GM12878 (cell line): ENCODE measurements at regions not wholly inside any gene's neighbourhood (a gene's known extent, or its start where the extent isn't known, plus 50 kb on each side); places are given as distances from the start of the nearest gene placed in this dataset.

ENCODE experiments used
- ATAC-seq: fragments of 200-7000 bp; cut with Tn5 transposase; 3 replicates; pipeline ENCODE4 v1.9.1; 2020; ENCODE audit warnings: mild to moderate bottlenecking, moderate library complexity
- BruUV-seq: library from RNA; stranded (reverse); fragments of 400-500 nt; replicated peaks from 2 replicates; lab custom pipeline; 2021; lab: Mats Ljungman, UMichigan
- CTCF ChIA-PET: fragments of 300-600 bp; sonication (Branson Sonifier 250); formaldehyde crosslinking; extraction: SDS; loops from one replicate; lab custom pipeline; 2021; ENCODE audit warnings: inconsistent platforms; lab: Yijun Ruan, JAX
- POLR2A ChIA-PET: fragments of 350-600 bp; formaldehyde crosslinking; extraction: SDS; loops from one replicate; lab custom pipeline; 2021; ENCODE audit warnings: inconsistent platforms; lab: Charles Lee
- RAD21 ChIA-PET: fragments of 300-600 bp; sonication (Branson Sonifier 250); formaldehyde crosslinking; loops from one replicate; lab custom pipeline; 2023; ENCODE audit warnings: antibody characterized with exemption; ENCODE audit not compliant: unreplicated experiment; lab: Charles Lee
- SMC1A ChIA-PET: fragments of 300-600 bp; sonication (Branson Sonifier 250); formaldehyde crosslinking; loops from one replicate; lab custom pipeline; 2023; ENCODE audit not compliant: unreplicated experiment, uncharacterized antibody; lab: Charles Lee
- DNase-seq: peaks from one replicate; pipeline ENCODE4 v3.0.0-alpha.2; 2011; ENCODE audit warnings: low read depth, low spot score
- FAIRE-seq: peaks from 3 replicates; lab custom pipeline; 2011; peaks lifted over from hg19 to GRCh38; lab: Jason Lieb, UNC
- H2AFZ ChIP-seq: 2 replicates; pipeline ENCODE4 v1.6.0; 2011; ENCODE audit warnings: low read depth, low read length, control low read depth; ENCODE audit not compliant: control insufficient read depth
- H3K27ac ChIP-seq: 2 replicates; pipeline ENCODE4 v1.5.1; 2011; ENCODE audit warnings: control low read depth; ENCODE audit not compliant: control insufficient read depth, insufficient read depth
- H3K27me3 ChIP-seq, 2 experiments: replicated peaks in 1 of 2; 2 replicates each; pipeline versions ENCODE4 v1.6.0 to v1.6.1; 2011; ENCODE audit warnings: low read length in 1 of 2; ENCODE audit not compliant: control insufficient read depth in 2 of 2, insufficient read depth in 2 of 2
- H3K36me3 ChIP-seq, 2 experiments: 2 replicates each; pipeline ENCODE4 v1.5.1; 2011; ENCODE audit warnings: low read length in 1 of 2; ENCODE audit not compliant: control insufficient read depth in 2 of 2, insufficient read depth in 2 of 2
- H3K4me1 ChIP-seq: 2 replicates; pipeline ENCODE4 v1.6.1; 2011; ENCODE audit warnings: mild to moderate bottlenecking, low read length, moderate library complexity, mixed read lengths; ENCODE audit not compliant: control insufficient read depth, insufficient read depth
- H3K4me2 ChIP-seq: 2 replicates; pipeline ENCODE4 v1.6.0; 2011; ENCODE audit warnings: control low read depth; ENCODE audit not compliant: control insufficient read depth, insufficient read depth
- H3K4me3 ChIP-seq: fragments of 200-600 bp; sonication (generic); 2 replicates; pipeline ENCODE4 v1.5.1; 2016
- H3K79me2 ChIP-seq: 2 replicates; pipeline ENCODE4 v1.6.0; 2011; ENCODE audit warnings: low read length; ENCODE audit not compliant: control insufficient read depth, insufficient read depth
- H3K9ac ChIP-seq: 2 replicates; pipeline ENCODE4 v1.8.0; 2011; ENCODE audit warnings: low read length, control low read depth, mixed read lengths; ENCODE audit not compliant: control insufficient read depth, insufficient read depth
- H3K9me3 ChIP-seq: replicated peaks from 3 replicates; pipeline ENCODE4 v1.5.1; 2011; ENCODE audit warnings: mild to moderate bottlenecking, low read length; ENCODE audit not compliant: control insufficient read depth, insufficient read depth
- H4K20me1 ChIP-seq: 2 replicates; pipeline ENCODE4 v1.6.0; 2011; ENCODE audit not compliant: control insufficient read depth, insufficient read depth
- CBX3 ChIP-seq: fragments of 200-600 bp; sonication (generic); IDR thresholded peaks from 2 replicates; pipeline ENCODE4 v1.6.1; 2016; ENCODE audit warnings: low read depth, borderline replicate concordance
- CHD2 ChIP-seq: IDR thresholded peaks from 2 replicates; pipeline ENCODE4 v1.6.1; 2011; ENCODE audit warnings: low read depth, low read length, improper control_type of control experiment, borderline replicate concordance
- IRF5 ChIP-seq: fragments of 450-650 bp; IDR thresholded peaks from 2 replicates; pipeline ENCODE4 v1.6.1; 2017; ENCODE audit warnings: borderline replicate concordance
- MXI1 ChIP-seq: fragments of 150-350 bp; IDR thresholded peaks from 2 replicates; pipeline ENCODE4 v1.6.1; 2011; ENCODE audit warnings: low read depth, mild to moderate bottlenecking, inconsistent platforms, low read length, improper control_type of control experiment
- NR2C1 ChIP-seq: fragments of 450-650 bp; IDR thresholded peaks from 2 replicates; pipeline ENCODE4 v1.6.1; 2017; ENCODE audit warnings: antibody characterized with exemption, mild to moderate bottlenecking, moderate library complexity
- NR2C2 ChIP-seq: IDR thresholded peaks from 2 replicates; pipeline ENCODE4 v1.6.1; 2011; ENCODE audit warnings: borderline replicate concordance, low read depth; ENCODE audit not compliant: control insufficient read depth, insufficient read length
- RFX5 ChIP-seq: IDR thresholded peaks from 2 replicates; pipeline ENCODE4 v1.6.1; 2011; ENCODE audit warnings: low read depth, low read length, improper control_type of control experiment
- RUNX3 ChIP-seq: IDR thresholded peaks from 2 replicates; pipeline ENCODE4 v1.6.1; 2012; ENCODE audit warnings: low read length, inconsistent platforms
- SIX5 ChIP-seq: IDR thresholded peaks from 2 replicates; pipeline ENCODE4 v1.6.1; 2011; ENCODE audit warnings: mild to moderate bottlenecking, low read depth, low read length, moderate library complexity; ENCODE audit not compliant: severe bottlenecking
- SMARCA5 ChIP-seq: fragments of 450-650 bp; IDR thresholded peaks from 2 replicates; pipeline ENCODE4 v1.6.1; 2017; ENCODE audit warnings: mild to moderate bottlenecking
- SPI1 ChIP-seq: IDR thresholded peaks from 2 replicates; pipeline ENCODE4 v1.6.1; 2011; ENCODE audit warnings: low read depth, mild to moderate bottlenecking, low read length, moderate library complexity, borderline replicate concordance; ENCODE audit not compliant: insufficient read depth
- USF2 ChIP-seq: IDR thresholded peaks from 2 replicates; pipeline ENCODE4 v1.6.1; 2011; ENCODE audit warnings: low read depth, low read length, improper control_type of control experiment, borderline replicate concordance
- ZNF274 ChIP-seq: IDR thresholded peaks from one replicate; pipeline ENCODE4 v1.8.0; 2011; ENCODE audit not compliant: insufficient read length, insufficient read depth
- ZSCAN29 ChIP-seq: fragments of 450-650 bp; IDR thresholded peaks from 2 replicates; pipeline ENCODE4 v1.6.1; 2017; ENCODE audit warnings: mild to moderate bottlenecking, moderate library complexity
- ZZZ3 ChIP-seq: IDR thresholded peaks from 2 replicates; pipeline ENCODE4 v1.6.1; 2011; ENCODE audit warnings: low read depth; ENCODE audit not compliant: control insufficient read depth, insufficient read length
- WGBS: methylation state at CpG from one replicate; pipeline ENCODE4 v1.1.6; 2016; ENCODE audit warnings: low lambda C conversion rate; ENCODE audit not compliant: insufficient replicate concordance, insufficient coverage; ENCODE audit errors: missing lambda C conversion rate; 5-methylcytosine and 5-hydroxymethylcytosine counted together
- in situ Hi-C: fragments of 300-500 bp; cut with MboI; formaldehyde crosslinking; loops from 9 replicates; pipeline ENCODE4 v1.14.3; 2018; ENCODE audit warnings: mixed read lengths
- intact Hi-C: fragments of 100-400 bp; cut with micrococcal nuclease; formaldehyde crosslinking; loops from one replicate; pipeline ENCODE4 v1.14.2; 2022; ENCODE audit not compliant: unreplicated experiment
- TF ChIP-seq, protein P1 (sequence below): fragments of 450-650 bp; IDR thresholded peaks from 2 replicates; pipeline ENCODE4 v1.6.1; 2016; ENCODE audit warnings: mild to moderate bottlenecking
- TF ChIP-seq, protein P2 (sequence below): fragments of 450-650 bp; IDR thresholded peaks from 2 replicates; pipeline ENCODE4 v1.6.1; 2016; ENCODE audit warnings: mild to moderate bottlenecking

DNA sequence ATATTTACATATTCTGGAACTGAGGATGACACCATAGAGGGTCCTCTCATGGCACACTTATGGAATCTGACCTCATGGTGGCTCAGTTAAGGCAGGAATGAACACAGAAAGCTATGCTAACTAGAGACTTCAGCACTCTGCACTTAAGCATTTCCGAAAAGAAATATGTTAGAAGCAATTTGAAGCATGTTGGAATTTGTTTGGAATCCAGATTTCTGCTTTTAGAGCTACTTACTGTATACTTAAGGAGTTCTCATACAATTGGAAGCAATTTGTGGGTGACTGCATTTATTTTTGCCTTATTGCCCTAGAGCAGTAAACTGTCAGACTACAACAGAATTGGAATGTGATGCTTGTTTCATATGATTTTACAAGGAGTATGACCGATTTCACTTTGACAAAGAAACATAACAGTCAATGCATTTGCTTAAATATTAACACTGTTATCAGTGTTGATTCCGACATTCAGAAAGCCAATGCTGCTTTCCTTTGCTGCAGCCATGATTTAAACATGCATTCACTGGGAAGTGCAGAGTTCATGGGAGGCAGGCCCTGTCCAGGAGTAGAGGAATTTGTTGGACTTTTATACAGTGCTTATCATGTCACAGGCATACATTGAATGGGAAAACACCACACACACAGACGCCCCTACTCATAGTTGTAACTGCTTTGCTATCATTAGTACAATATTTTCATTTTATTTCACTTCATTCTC lies 244.4 kb downstream of the SAMD5 start:
- no peak for FAIRE-seq
- ChIA-PET RAD21 (no interaction called here), SMC1A (no interaction called here), POLR2A (no interaction called here), CTCF (no interaction called here)
- Histone ChIP-seq H4K20me1 (no peaks in the 10 kb centered on the region), H3K4me2 (no peak overlapping the region), H3K27me3 (no peaks in the 10 kb centered on the region), H3K4me1 (no peaks in the 10 kb centered on the region), H3K27ac (no peak overlapping the region), H3K79me2 (no peaks in the 10 kb centered on the region), H3K9ac (no peak overlapping the region), H3K9me3 (no peaks in the 10 kb centered on the region), H3K4me3 (no peak overlapping the region), H2AFZ (no peak overlapping the region), H3K36me3 (no peaks in the 10 kb centered on the region)
- intact Hi-C loops (no loop called here), in situ Hi-C loops (no loop called here)
- DNase-seq: no peak
- WGBS: 19% methylated on average over 4 of the region's 4 CpGs
- BruUV-seq: no TSS peak
- no peak for TF ChIP-seq SMARCA5
- no peak for TF ChIP-seq NR2C1
- TF ChIP-seq SPI1: no peak
- TF ChIP-seq USF2: no peak
- no peak for TF ChIP-seq MXI1
- no peak for TF ChIP-seq CHD2
- no peak for TF ChIP-seq ZNF274
- TF ChIP-seq, protein P1, sequence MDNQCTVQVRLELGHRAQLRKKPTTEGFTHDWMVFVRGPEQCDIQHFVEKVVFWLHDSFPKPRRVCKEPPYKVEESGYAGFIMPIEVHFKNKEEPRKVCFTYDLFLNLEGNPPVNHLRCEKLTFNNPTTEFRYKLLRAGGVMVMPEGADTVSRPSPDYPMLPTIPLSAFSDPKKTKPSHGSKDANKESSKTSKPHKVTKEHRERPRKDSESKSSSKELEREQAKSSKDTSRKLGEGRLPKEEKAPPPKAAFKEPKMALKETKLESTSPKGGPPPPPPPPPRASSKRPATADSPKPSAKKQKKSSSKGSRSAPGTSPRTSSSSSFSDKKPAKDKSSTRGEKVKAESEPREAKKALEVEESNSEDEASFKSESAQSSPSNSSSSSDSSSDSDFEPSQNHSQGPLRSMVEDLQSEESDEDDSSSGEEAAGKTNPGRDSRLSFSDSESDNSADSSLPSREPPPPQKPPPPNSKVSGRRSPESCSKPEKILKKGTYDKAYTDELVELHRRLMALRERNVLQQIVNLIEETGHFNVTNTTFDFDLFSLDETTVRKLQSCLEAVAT: no peak
- TF ChIP-seq, protein P2, sequence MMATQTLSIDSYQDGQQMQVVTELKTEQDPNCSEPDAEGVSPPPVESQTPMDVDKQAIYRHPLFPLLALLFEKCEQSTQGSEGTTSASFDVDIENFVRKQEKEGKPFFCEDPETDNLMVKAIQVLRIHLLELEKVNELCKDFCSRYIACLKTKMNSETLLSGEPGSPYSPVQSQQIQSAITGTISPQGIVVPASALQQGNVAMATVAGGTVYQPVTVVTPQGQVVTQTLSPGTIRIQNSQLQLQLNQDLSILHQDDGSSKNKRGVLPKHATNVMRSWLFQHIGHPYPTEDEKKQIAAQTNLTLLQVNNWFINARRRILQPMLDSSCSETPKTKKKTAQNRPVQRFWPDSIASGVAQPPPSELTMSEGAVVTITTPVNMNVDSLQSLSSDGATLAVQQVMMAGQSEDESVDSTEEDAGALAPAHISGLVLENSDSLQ: no peak
- TF ChIP-seq RFX5: no peak
- TF ChIP-seq CBX3: no peak
- no peak for TF ChIP-seq SIX5
- TF ChIP-seq ZZZ3: no peak
- no peak for TF ChIP-seq ZSCAN29
- no peak for TF ChIP-seq IRF5
- no peak for TF ChIP-seq NR2C2
- no peak for TF ChIP-seq RUNX3
- no peak for ATAC-seq
